DND-41 (cell line): ENCODE measurements at regions not wholly inside any gene's neighbourhood (a gene's known extent, or its start where the extent isn't known, plus 50 kb on each side); places are given as distances from the start of the nearest gene placed in this dataset.

Experiments used
- EZH2 ChIP-seq: IDR thresholded peaks from 3 replicates; pipeline ENCODE4 v1.6.1; 2012; ENCODE audit warnings: borderline replicate concordance, low read depth, mild to moderate bottlenecking, moderate library complexity, low read length, inconsistent platforms; ENCODE audit not compliant: severe bottlenecking
- TF ChIP-seq, protein P1 (sequence below): IDR thresholded peaks from 2 replicates; pipeline ENCODE4 v1.5.1; 2012; ENCODE audit warnings: borderline replicate concordance, low read length, moderate library complexity, mild to moderate bottlenecking; ENCODE audit not compliant: poor library complexity, severe bottlenecking; ENCODE audit errors: extremely low read depth

- TF ChIP-seq, protein P1, sequence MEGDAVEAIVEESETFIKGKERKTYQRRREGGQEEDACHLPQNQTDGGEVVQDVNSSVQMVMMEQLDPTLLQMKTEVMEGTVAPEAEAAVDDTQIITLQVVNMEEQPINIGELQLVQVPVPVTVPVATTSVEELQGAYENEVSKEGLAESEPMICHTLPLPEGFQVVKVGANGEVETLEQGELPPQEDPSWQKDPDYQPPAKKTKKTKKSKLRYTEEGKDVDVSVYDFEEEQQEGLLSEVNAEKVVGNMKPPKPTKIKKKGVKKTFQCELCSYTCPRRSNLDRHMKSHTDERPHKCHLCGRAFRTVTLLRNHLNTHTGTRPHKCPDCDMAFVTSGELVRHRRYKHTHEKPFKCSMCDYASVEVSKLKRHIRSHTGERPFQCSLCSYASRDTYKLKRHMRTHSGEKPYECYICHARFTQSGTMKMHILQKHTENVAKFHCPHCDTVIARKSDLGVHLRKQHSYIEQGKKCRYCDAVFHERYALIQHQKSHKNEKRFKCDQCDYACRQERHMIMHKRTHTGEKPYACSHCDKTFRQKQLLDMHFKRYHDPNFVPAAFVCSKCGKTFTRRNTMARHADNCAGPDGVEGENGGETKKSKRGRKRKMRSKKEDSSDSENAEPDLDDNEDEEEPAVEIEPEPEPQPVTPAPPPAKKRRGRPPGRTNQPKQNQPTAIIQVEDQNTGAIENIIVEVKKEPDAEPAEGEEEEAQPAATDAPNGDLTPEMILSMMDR, result no peak
- TF ChIP-seq EZH2, result no peak
Measured at GRCh38 chr7:93779115-93779514, 111.4 kb downstream of the TFPI2 start.
